GM13976 (cell line): ENCODE measurements at regions not wholly inside any gene's neighbourhood (a gene's known extent, or its start where the extent isn't known, plus 50 kb on each side); places are given as distances from the start of the nearest gene placed in this dataset.
"Not testable (repeated sequence)": the region's sequence is repeated elsewhere in the genome, so short reads cannot be mapped to it uniquely, and the experiment has no call there.

Experiments
- DNase-seq: peaks from one replicate; pipeline ENCODE4 v3.0.0; 2012; ENCODE audit warnings: low spot score
- in situ Hi-C: fragments of 300-500 bp; cut with MboI; formaldehyde crosslinking; loops from one replicate; pipeline ENCODE4 v1.12.0; 2022; ENCODE audit warnings: low sequenced_read_pairs, mixed read lengths, inconsistent platforms; ENCODE audit not compliant: unreplicated experiment

DNA sequence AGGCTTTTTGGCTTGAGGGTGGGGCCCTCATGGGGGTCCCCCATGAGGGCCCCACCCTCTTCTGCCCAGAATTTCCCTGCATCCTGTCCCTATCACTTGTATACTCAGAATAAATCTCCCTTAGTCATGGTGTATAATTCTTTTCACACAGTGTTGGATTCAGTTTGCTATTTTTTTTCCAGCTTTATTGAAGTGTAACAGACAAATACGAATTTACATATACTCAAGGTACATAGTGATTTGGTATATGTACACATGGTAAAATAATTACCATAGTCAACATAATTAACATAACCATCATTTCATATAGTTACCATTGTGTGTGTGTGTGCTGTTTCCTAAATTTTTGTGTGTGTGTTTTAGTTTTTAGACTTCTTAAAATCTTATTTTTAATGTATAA lies 289.4 kb downstream of the CNTNAP3B start:
- in situ Hi-C loops, DNase-seq: not testable (repeated sequence)

DNA sequence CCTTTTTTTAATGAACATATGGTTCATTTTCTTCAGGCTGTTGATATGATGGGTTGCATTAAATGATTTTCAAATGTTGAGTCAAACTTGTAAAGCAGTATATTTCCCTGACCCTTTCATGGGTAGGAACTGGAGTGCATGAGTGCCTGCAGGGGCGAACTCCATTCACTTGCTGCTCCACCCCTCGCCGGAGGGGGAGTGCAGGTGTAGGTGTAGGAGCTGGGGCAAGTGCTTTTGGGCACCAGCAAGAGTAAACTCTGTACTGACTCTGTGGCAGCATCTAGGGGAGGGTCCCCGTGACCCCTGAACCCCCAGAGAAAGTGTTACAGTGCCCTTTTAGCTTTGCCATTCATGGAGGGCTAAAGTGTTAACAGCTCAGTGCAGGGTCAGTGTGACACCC lies 290.3 kb downstream of the CNTNAP3B start:
- DNase-seq, in situ Hi-C loops: not testable (repeated sequence)

DNA sequence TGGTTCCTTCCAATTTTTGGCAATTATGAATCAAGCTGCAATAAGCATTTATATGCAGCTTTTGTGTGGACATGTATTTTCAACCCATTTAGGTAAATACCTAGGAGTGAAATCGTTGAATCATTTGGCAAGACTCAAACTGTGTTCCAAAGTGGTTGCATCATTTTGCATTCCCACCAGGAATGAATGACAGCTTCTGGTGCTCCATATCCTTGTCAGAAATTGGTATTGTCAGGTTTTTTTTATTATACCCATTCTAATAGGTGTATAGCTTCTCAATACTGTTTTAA lies 290.7 kb downstream of the CNTNAP3B start:
- DNase-seq, in situ Hi-C loops: not testable (repeated sequence)

DNA sequence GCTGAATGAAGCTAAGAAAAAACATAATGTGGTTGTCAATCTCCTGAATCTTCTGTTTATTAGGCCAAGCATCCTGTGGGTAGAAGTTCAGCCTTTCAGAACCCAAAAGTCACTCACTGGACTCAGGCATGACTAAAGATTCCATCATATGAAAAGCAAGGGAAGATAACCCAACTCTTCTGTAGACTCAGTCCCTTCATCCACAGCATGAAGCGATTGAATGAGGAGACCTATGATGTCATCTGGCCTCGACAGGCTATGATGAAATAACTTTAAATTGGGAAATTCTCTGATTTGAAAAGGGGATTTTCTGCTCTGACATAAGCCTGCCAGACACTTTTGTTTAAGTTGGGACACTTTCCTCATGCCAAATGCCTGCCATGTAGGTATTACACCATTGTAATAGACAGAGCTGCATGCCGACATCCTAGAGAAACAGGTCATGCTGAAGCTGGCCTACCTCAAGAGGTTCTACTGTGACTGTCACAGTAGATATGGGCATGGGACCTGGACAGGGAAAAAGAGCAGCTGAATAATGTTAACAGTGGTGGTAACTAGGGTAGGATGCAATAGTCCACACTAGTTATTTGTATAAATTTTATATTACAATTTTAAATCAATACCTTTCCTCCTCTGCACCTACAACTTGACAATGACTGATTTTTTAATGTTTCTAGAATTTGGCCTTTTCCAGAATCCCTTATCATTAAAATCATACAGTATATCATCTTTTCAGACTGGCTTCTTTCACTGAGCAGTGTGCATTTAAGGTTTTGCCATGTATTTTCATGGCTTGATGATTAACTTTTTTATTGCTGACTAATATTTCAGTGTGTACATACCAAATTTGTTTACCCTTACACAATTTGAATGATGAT lies 291.3 kb downstream of the CNTNAP3B start:
- in situ Hi-C loops = not testable (repeated sequence)

DNA sequence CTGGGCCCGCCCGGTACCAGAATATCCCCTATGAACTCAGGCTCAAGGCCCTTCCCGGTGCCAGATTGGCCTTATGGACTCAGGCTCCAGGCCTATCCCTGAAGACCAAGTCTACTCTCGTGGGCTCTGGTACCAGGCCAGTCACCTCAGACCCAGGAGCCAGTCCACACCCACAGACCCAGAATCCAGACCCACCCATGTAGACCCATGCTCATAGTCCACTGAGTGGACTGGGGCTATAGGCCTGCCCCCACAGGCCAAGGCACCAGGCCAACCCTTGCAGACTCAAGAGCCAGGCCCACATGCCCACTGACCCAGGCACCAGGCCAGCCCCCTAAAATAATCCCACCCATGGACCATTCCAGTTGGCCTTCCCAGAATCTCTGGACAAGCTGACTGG lies 296.1 kb downstream of the CNTNAP3B start:
- in situ Hi-C loops = not testable (repeated sequence)

More for the DNA sequence above, 291.3 kb downstream of the CNTNAP3B start:
- DNase-seq = not testable (repeated sequence)

DNA sequence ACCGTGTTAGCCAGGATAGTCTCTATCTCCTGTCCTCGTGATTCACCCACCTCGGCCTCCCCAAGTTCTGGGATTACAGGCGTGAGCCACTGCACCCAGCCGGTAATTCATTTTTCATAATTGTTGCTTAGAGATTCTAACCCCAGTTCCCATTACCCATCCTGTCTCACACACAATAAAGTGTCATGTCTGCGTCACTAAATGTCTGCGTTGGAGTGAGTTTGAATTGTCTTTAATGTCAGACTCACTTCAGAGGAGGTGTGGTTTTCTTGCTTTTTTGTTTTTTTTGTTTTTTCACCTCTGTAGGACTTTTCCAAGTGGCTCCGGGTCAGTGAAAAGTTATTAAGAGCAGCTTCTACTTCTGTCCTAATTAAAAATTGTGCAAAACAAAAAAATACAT lies 304.5 kb downstream of the CNTNAP3B start:
- DNase-seq, in situ Hi-C loops: not testable (repeated sequence)

More for the DNA sequence above, 296.1 kb downstream of the CNTNAP3B start:
- DNase-seq = not testable (repeated sequence)

DNA sequence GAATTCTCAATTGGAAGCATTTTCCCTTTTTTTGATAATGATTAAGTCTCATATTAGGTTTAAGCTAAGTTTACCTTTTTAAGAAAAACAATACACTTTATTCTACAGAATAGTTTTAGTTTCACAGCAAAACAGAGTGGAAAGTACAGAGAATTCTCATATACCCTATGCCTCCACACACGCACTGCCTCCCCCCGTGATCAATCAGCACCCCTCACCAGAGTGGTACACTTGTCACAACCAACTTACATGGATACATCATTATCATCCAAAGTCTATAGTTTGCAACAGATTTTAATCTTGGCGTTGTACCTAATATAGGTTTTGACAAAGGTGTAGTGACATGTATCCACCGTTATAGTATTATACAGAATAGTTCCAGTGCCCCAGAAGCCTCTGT lies 326.5 kb downstream of the CNTNAP3B start:
- in situ Hi-C loops, DNase-seq: not testable (repeated sequence)

DNA sequence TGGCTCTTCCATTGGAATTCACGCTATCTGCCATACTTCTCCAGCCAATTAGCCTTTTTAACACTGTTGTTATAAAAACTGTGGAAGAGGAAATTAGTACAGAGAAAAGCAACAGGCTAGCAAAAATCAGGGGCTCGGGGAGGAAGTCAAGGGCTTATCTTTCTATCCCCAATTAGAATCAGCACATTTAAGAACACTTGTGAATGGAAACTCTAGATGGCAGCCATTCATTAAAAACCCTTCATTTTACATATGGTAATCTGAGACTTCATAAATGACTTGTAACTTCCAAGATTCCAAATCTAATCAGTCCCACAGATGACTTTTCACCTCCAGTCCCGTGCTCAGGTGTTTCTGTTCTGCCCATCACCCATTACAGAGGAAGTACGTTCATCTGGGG lies 330.5 kb downstream of the CNTNAP3B start:
- in situ Hi-C loops, DNase-seq: not testable (repeated sequence)

DNA sequence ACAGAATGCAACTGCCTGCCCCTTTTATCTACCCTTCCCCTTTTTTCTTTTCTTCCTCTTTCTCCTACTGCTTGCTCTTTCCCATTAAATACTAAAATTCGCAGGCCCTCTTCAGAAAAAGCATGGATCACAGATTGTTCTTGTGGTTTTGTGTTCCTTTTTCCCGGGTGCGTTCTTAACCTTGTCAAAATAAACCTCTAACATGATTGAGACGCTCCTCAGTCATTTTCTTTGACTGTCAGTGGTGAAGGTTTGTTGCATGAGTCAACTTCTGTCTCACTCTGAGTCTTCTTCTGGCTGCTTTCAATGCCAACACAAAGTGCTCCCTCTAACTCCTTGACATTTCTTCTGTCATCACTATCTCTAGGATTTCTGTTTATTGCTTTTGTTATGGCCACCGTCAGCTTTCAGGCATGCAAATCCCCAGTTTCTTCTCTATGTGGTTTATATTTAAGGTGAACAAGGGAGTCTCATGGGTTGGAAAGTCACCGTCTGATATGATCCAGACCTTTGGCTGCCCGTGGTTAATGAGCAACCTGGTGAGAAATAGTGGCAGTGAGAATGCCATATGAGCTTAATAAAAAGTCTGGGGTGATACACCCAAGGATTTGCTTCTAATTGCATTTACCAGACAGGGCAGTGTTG lies 338.4 kb downstream of the CNTNAP3B start:
- DNase-seq, in situ Hi-C loops: not testable (repeated sequence)

DNA sequence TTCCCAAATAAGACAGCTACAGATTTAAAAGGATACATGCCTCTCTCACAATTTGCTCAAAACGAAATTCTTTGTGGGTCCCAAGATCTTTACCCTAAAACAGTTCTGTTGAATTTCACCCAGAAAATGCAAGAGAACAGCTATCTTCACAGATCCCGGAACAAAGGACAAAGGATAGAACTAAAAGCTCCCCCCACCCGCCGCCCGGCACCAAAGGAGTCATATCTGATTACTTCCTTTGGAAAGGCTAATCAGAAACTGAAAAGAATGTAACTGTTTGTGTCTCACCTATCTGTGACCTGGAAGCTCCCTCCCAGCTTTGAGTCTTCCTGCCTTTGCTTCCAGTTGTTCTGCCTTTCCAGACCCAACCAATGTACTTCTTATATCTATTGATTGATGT lies 339.2 kb downstream of the CNTNAP3B start:
- in situ Hi-C loops, DNase-seq: not testable (repeated sequence)

DNA sequence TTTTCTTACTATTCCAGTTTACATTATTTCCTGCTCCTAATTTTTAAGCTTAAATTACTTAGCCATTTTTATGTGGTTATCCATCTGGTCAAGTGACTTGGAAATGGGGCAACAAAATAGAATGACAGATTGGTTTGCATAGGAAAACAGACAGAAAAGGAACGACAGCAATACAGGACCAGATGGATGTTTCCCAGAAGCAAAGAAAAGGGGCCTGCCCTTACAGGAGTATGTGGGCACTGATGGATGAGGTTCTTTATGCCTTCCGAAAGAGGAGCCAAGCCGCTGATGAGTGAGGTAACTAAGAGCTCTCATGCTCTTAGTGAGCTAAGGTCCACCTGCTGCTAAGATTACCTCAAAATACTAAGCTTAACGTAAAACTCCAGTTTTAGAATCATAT lies 339.8 kb downstream of the CNTNAP3B start:
- in situ Hi-C loops, DNase-seq: not testable (repeated sequence)

DNA sequence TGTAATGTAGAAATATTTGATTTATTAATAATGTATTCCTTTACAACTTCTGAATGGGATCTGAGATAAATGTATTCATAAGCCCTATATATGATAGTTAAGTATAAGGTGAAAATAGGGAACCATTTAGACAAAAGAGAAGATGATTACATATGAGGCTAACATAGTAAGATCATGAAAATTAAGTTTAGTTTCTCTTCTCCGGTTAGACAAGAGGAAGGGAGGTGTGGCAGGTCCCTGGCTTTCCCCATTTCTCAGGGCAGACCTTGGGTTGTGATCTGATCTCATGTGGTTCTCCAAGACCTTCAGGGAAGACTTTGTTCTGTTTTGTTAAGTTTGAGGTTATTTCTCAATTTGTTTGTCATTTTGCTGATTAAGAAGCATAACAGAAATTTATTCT lies 341.3 kb downstream of the CNTNAP3B start:
- DNase-seq, in situ Hi-C loops: not testable (repeated sequence)

DNA sequence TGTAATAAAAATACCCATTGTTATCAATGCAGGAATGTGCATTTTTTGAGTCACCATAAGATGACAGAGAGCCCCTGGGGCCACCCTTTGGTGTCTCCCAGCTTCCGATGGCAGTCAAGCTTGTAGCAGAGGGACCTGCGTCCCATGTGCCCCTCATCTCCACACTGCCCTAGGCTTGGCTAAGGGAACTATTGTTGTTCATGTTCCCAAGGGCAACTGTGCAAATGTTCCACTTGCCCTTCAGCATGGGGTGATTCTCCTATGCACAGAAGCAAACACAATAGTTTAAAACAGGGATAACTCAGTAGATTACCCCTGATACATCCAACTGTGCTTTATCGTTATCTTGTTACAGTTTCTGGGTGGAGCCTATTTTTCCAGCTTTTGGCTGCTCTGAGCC lies 342.0 kb downstream of the CNTNAP3B start:
- in situ Hi-C loops, DNase-seq: not testable (repeated sequence)

DNA sequence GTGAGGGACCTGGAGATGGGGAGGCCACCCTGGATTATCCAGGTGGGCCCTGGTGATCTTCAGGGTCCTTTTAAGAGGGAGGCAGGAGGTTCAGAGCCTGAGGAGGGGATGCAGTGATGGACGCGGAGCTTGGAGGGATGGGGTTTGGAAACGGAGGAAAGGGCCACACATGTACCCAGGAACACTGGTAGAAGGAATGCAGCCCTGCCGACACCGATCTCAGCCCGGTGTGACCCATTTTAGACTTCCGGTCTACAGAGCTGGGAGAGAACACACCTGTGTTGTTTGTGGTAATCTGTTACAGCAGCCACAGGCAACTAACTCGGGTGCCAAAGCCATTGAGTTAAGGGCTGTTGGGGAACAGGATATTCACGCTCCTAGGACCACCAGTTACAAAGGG lies 345.2 kb downstream of the CNTNAP3B start:
- DNase-seq, in situ Hi-C loops: not testable (repeated sequence)

DNA sequence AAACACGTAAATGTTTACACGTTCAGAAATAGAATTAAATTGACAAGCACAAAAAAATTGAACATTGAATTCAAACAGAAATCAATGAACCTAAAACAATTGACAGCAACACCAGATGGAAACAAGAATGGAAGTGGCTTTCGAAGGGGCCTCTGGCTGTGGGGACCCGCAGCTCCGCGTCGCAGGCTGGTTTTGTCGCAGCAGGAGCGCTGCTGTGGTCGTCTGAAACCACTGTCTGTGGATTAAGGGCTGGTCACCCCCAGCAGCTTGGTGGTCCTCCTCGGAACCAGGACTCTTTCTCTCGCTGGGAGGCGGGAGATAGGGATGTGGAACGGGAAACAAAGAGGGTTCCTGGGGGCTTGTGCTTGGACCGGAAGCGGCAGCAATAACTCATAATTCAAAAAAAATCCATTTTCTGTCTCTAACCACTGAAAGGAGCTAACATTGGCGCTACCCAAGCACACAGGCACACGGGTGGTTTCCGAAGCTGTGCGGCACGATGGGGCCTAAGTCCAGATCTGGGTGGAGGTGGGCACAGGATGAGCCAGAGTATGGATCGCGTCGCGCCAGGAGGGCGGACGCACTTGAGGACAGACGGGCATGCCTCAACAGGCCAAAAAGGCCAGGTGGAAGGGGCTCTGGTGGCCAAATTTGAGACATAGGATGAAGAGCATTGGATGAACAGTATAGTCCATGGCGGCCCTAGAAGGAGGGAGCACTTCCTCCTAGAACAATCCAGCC lies 346.0 kb downstream of the CNTNAP3B start:
- DNase-seq, in situ Hi-C loops: not testable (repeated sequence)

DNA sequence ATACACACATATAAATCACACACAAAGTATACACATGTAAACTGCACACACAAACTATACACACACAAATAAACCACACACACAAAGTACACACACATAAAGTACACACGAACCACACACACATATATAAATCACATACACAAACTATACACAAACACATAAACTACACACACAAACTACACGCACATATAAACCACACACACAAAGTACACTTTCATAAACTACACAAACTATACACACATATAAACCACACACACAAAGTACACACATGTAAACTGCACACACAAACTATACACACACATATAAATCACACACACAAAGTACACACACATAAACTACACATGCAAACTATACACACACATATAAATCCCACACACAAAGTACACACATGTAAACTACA lies 347.3 kb downstream of the CNTNAP3B start:
- in situ Hi-C loops = not testable (repeated sequence)

DNA sequence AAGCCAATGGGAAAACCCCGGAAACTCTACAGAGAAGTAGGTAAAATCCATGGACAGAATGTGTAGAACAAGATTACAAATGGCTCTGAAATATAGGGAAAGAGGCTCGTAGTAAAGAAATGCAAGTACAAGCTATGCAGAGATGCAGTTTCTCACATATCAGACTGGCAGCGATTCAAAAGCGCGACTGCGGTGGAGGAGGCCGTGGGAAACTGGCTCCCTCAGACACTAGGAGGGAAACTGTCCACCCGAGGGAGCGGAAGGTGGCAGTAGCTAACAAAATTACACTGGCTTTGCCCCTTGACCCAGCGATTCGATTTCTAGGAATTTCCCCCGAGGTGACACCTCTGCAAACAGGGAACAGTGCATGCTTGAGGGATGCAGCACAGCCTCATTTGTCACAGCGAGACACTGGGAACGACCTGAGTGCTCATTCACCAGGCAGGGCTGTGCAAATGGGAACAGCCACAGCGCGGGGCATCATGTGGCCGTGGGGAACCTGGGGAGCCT lies 349.3 kb downstream of the CNTNAP3B start:
- DNase-seq, in situ Hi-C loops: not testable (repeated sequence)

More for the DNA sequence above, 347.3 kb downstream of the CNTNAP3B start:
- DNase-seq = not testable (repeated sequence)

DNA sequence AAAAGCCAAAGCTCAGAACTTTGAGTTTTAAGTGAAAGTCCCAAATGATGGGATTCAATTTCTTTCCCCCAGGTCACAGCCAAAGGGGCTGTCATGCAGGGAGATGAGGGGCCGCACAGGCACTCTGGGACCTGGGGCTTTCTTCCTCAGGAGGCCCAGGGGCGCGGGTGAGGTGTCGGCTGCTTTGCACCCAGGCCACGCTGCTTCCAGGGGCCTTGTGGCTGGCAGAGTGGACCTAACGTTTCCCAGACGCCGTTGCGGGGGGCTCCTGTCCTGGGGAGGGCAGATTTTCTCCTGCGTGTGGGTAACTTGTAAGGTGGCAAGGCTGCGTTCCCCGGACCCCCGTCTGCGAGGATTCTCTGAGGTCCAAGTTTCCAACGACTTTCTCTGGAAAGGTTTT lies 350.0 kb downstream of the CNTNAP3B start:
- in situ Hi-C loops, DNase-seq: not testable (repeated sequence)
